HG02642 (cell line): ENCODE measurements at regions not wholly inside any gene's neighbourhood (a gene's known extent, or its start where the extent isn't known, plus 50 kb on each side); places are given as distances from the start of the nearest gene placed in this dataset.

Experiments
- ATAC-seq: cut with Tn5 transposase; IDR thresholded peaks from one replicate; pipeline ENCODE4 v1.9.1; 2021; ENCODE audit warnings: mild to moderate bottlenecking; ENCODE audit not compliant: unreplicated experiment, poor library complexity

- no peak for ATAC-seq
Measured at GRCh38 chr3:168288511-168289401, 193.0 kb upstream of the GOLIM4 start.

GRCh38 chr3:168285506-168285905 lies 189.8 kb upstream of the GOLIM4 start:
- ATAC-seq: no peak

- no peak for ATAC-seq
Measured at GRCh38 chr3:168284728-168285127, 189.0 kb upstream of the GOLIM4 start.

- ATAC-seq: no peak
Measured at GRCh38 chr3:168275662-168276061, 179.9 kb upstream of the GOLIM4 start.

- peak; percentile 83 for ATAC-seq
Measured at GRCh38 chr3:168273917-168274316, 178.2 kb upstream of the GOLIM4 start.

GRCh38 chr3:168273036-168273435 lies 177.3 kb upstream of the GOLIM4 start:
- ATAC-seq: no peak

- no peak for ATAC-seq
Measured at GRCh38 chr3:168272343-168272985, 176.7 kb upstream of the GOLIM4 start.

- ATAC-seq: no peak
Measured at GRCh38 chr3:168271932-168272331, 176.2 kb upstream of the GOLIM4 start.

GRCh38 chr3:168269001-168269400 lies 173.3 kb upstream of the GOLIM4 start:
- ATAC-seq: no peak

GRCh38 chr3:168267179-168267578 lies 171.5 kb upstream of the GOLIM4 start:
- ATAC-seq: no peak

GRCh38 chr3:168266335-168266734 lies 170.6 kb upstream of the GOLIM4 start:
- ATAC-seq: no peak

GRCh38 chr3:168262887-168263286 lies 167.2 kb upstream of the GOLIM4 start:
- no peak for ATAC-seq

- peak; percentile 71 for ATAC-seq
Measured at GRCh38 chr3:168260859-168261258, 165.1 kb upstream of the GOLIM4 start.

GRCh38 chr3:168251371-168251770 lies 155.6 kb upstream of the GOLIM4 start:
- ATAC-seq: peak; percentile 47

- ATAC-seq: no peak
Measured at GRCh38 chr3:168250415-168250861, 154.7 kb upstream of the GOLIM4 start.

GRCh38 chr3:168249550-168250414 lies 154.1 kb upstream of the GOLIM4 start:
- peak; percentile 75 for ATAC-seq

GRCh38 chr3:168249205-168249549 lies 153.5 kb upstream of the GOLIM4 start:
- ATAC-seq: no peak

- peak; percentile 10 for ATAC-seq
Measured at GRCh38 chr3:168248383-168249204, 152.9 kb upstream of the GOLIM4 start.

GRCh38 chr3:168241156-168241555 lies 145.4 kb upstream of the GOLIM4 start:
- no peak for ATAC-seq

GRCh38 chr3:168239287-168239686 lies 143.6 kb upstream of the GOLIM4 start:
- no peak for ATAC-seq
